A673 (cell line): ENCODE measurements at regions not wholly inside any gene's neighbourhood (a gene's known extent, or its start where the extent isn't known, plus 50 kb on each side); places are given as distances from the start of the nearest gene placed in this dataset.

Experiments
- BruUV-seq: library from RNA; stranded (reverse); fragments of 400-500 nt; replicated peaks from 2 replicates; lab custom pipeline; 2021; lab: Mats Ljungman, UMichigan
- CTCF ChIA-PET: fragments of 300-600 bp; sonication (Branson Sonifier 250); formaldehyde crosslinking; loops from one replicate; lab custom pipeline; 2022; ENCODE audit warnings: antibody characterized with exemption; lab: Charles Lee
- POLR2A ChIA-PET: fragments of 300-600 bp; sonication (Branson Sonifier 250); formaldehyde crosslinking; loops from one replicate; lab custom pipeline; 2022; ENCODE audit warnings: antibody characterized with exemption; ENCODE audit not compliant: low non-redundant PET; lab: Charles Lee
- DNase-seq: peaks from one replicate; pipeline ENCODE4 v3.0.0-alpha.2; 2015; ENCODE audit warnings: low spot score
- H3K27ac ChIP-seq: fragments of 200-600 bp; sonication (generic); 2 replicates; pipeline ENCODE4 v1.5.1; 2016; ENCODE audit warnings: mixed run types, low read depth, mild to moderate bottlenecking, mixed read lengths, antibody characterized with exemption, low read length; ENCODE audit not compliant: poor library complexity, severe bottlenecking
- H3K27me3 ChIP-seq: fragments of 200-600 bp; sonication (generic); replicated peaks from 2 replicates; pipeline ENCODE4 v1.6.1; 2017; ENCODE audit warnings: mixed run types, low read depth, mild to moderate bottlenecking, mixed read lengths, antibody characterized with exemption, low read length; ENCODE audit not compliant: insufficient read depth, poor library complexity
- H3K36me3 ChIP-seq: fragments of 200-600 bp; sonication (generic); 2 replicates; pipeline ENCODE4 v1.6.1; 2016; ENCODE audit warnings: mixed run types, mild to moderate bottlenecking, mixed read lengths, antibody characterized with exemption, low read length; ENCODE audit not compliant: insufficient read depth, poor library complexity, severe bottlenecking
- H3K4me1 ChIP-seq: fragments of 200-600 bp; sonication (generic); 2 replicates; pipeline ENCODE4 v1.6.1; 2017; ENCODE audit warnings: mixed run types, mild to moderate bottlenecking, mixed read lengths, antibody characterized with exemption, low read length; ENCODE audit not compliant: insufficient read depth, poor library complexity, severe bottlenecking
- H3K4me3 ChIP-seq: fragments of 200-600 bp; sonication (generic); 2 replicates; pipeline ENCODE4 v1.5.1; 2016; ENCODE audit warnings: low read depth, mixed run types, mild to moderate bottlenecking, mixed read lengths, low read length; ENCODE audit not compliant: poor library complexity, severe bottlenecking
- H3K9me3 ChIP-seq: fragments of 200-600 bp; sonication (generic); 2 replicates; pipeline ENCODE4 v1.6.1; 2016; ENCODE audit warnings: mixed run types, low read depth, mild to moderate bottlenecking, mixed read lengths, antibody characterized with exemption, low read length; ENCODE audit not compliant: poor library complexity, severe bottlenecking
- CTCF ChIP-seq: fragments of 300-800, 200-600 bp; sonication (generic); conservative IDR thresholded peaks from 2 replicates; pipeline ENCODE4 v1.5.1; 2017; ENCODE audit warnings: low read depth, mild to moderate bottlenecking, antibody characterized with exemption, low read length, moderate library complexity, mixed read lengths
- EZH2 ChIP-seq: fragments of 200-600 bp; sonication (generic); IDR thresholded peaks from 2 replicates; pipeline ENCODE4 v1.6.1; 2017; ENCODE audit warnings: borderline replicate concordance, low read depth, mild to moderate bottlenecking, mixed read lengths, antibody characterized with exemption, low read length; ENCODE audit not compliant: poor library complexity, severe bottlenecking
- intact Hi-C: fragments of 100-400 bp; cut with micrococcal nuclease; formaldehyde crosslinking; loops from one replicate; pipeline ENCODE4 v1.10.0; 2022; ENCODE audit not compliant: unreplicated experiment

GRCh38 chr3:82055792-82056191, 294.3 kb upstream of the GBE1 start:
- DNase-seq: no peak
- intact Hi-C loops: no loop called here
- CTCF ChIA-PET: no interaction called here
- no TSS peak for BruUV-seq
- H3K27ac ChIP-seq: no peak overlapping the region
- H3K36me3 ChIP-seq: no peaks in the 10 kb centered on the region
- no peak overlapping the region for H3K4me3 ChIP-seq
- H3K27me3 ChIP-seq: no peaks in the 10 kb centered on the region
- H3K9me3 ChIP-seq: no peaks in the 10 kb centered on the region
- POLR2A ChIA-PET: no interaction called here
- TF ChIP-seq CTCF (no peak), EZH2 (no peak)
- H3K4me1 ChIP-seq: no peaks in the 10 kb centered on the region

- POLR2A ChIA-PET: no interaction called here
Observed at GRCh38 chr3:82054849-82055248, 293.4 kb upstream of the GBE1 start.

GRCh38 chr3:82053236-82053635, 291.8 kb upstream of the GBE1 start:
- ChIA-PET CTCF (no interaction called here), POLR2A (no interaction called here)
- Histone ChIP-seq H3K4me1 (no peaks in the 10 kb centered on the region), H3K27ac (no peak overlapping the region), H3K4me3 (no peak overlapping the region), H3K27me3 (no peaks in the 10 kb centered on the region), H3K9me3 (no peaks in the 10 kb centered on the region), H3K36me3 (no peaks in the 10 kb centered on the region)
- intact Hi-C loops: no loop called here
- DNase-seq: no peak
- TF ChIP-seq EZH2: no peak
- no peak for TF ChIP-seq CTCF
- BruUV-seq: no TSS peak

More at GRCh38 chr3:82054849-82055248, 293.4 kb upstream of the GBE1 start:
- no TSS peak for BruUV-seq
- Histone ChIP-seq H3K4me3 (no peak overlapping the region), H3K4me1 (no peaks in the 10 kb centered on the region), H3K27ac (no peak overlapping the region), H3K9me3 (no peaks in the 10 kb centered on the region), H3K36me3 (no peaks in the 10 kb centered on the region), H3K27me3 (no peaks in the 10 kb centered on the region)
- TF ChIP-seq CTCF (no peak), EZH2 (no peak)
- DNase-seq: no peak
- intact Hi-C loops: no loop called here
- CTCF ChIA-PET: no interaction called here
